H1 (cell line): ENCODE measurements at regions not wholly inside any gene's neighbourhood (a gene's known extent, or its start where the extent isn't known, plus 50 kb on each side); places are given as distances from the start of the nearest gene placed in this dataset.

Experiments
- BRCA1 ChIP-seq: IDR thresholded peaks from 2 replicates; pipeline ENCODE4 v1.6.1; 2012; ENCODE audit warnings: low read depth, low read length, improper control_type of control experiment
- GTF2F1 ChIP-seq: IDR thresholded peaks from 2 replicates; pipeline ENCODE4 v1.6.1; 2012; ENCODE audit warnings: low read depth, low read length, improper control_type of control experiment, borderline replicate concordance
- HDAC6 ChIP-seq: IDR thresholded peaks from one replicate; pipeline ENCODE4 v1.7.1; 2012; ENCODE audit warnings: low read depth, mild to moderate bottlenecking, inconsistent platforms, low read length, moderate library complexity
- JUN ChIP-seq: IDR thresholded peaks from 2 replicates; pipeline ENCODE4 v1.6.1; 2011; ENCODE audit warnings: low read depth, mild to moderate bottlenecking, improper control_type of control experiment, low read length
- NANOG ChIP-seq: IDR thresholded peaks from 2 replicates; pipeline ENCODE4 v1.6.1; 2011; ENCODE audit warnings: low read length, low read depth, mild to moderate bottlenecking, inconsistent platforms; ENCODE audit not compliant: insufficient read depth, poor library complexity, severe bottlenecking
- RBBP5 ChIP-seq: IDR thresholded peaks from 2 replicates; pipeline ENCODE4 v1.7.1; 2012; ENCODE audit warnings: low read depth, mild to moderate bottlenecking, inconsistent platforms, low read length, moderate library complexity, borderline replicate concordance
- SIN3A ChIP-seq, 2 experiments: IDR thresholded peaks in 1 of 2; conservative IDR thresholded peaks in 1 of 2; 2 replicates each; pipeline ENCODE4 v1.6.1; 2011 to 2012; ENCODE audit warnings: low read length in 2 of 2, improper control_type of control experiment in 1 of 2, low read depth in 1 of 2, mild to moderate bottlenecking in 1 of 2
- SP2 ChIP-seq: IDR thresholded peaks from 2 replicates; pipeline ENCODE4 v1.6.1; 2012; ENCODE audit warnings: mild to moderate bottlenecking, low read length, inconsistent platforms

DNA sequence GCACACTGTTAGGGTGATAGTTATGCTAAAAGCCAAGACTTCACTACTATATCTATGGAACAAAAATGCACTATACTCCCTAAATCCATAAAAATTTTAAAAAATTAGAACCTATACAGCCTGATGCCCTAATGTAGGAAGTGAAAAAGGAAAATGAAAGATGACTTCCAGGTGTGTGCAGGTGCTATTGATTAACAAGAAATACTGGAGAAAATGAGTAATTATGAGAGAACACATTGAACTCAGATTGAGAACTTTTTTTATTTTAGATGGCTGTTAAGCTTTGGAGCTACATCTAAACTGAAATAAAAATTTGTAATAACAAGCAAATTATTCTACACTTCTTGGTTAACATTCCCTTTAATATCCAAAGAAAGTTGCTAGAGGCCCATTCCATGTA lies 1015.7 kb downstream of the PCDH9 start (continued):
- TF ChIP-seq SIN3A (conservative IDR thresholded peaks at IDR 0.05 in 1 of 2, IDR thresholded peaks at IDR 0.05 in 1 of 2; ENCODE audit: low read depth in 1 of 2, low read length in 2 of 2): no peak
- no peak for TF ChIP-seq BRCA1
- TF ChIP-seq GTF2F1: no peak
- no peak for TF ChIP-seq JUN
- no peak for TF ChIP-seq SP2
- TF ChIP-seq HDAC6: no peak
- no peak for TF ChIP-seq RBBP5
- TF ChIP-seq NANOG: no peak
